ENCODE measurements at regions not wholly inside any gene's neighbourhood (a gene's known extent, or its start where the extent isn't known, plus 50 kb on each side); places are given as distances from the start of the nearest gene placed in this dataset.

DNA sequence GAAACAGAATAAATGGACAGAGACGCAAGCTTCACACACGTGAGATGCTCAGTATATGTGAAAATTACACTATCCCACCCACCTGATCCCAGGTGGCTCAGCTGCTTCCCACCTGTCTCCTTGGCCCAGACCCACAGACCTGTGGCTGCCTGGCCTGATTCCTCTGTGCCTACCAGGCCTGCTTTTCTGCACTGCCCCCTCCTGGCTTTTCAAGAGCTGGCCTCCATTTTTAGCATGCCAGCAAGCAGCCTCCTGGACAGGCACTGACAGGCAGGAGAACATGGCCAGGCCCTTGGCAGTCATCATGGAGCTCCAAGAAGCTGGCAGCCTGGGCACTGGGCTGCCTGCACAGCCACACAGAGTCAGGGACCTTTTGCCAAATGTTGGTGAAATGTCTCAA, 79.5 kb upstream of the HMGXB4 start:
- intact Hi-C loops (cut with micrococcal nuclease; ENCODE audit: unreplicated experiment) (no loop called here), in situ Hi-C loops (cut with MboI) (no loop called here)
- Histone ChIP-seq H2AFZ (ENCODE audit: control insufficient read depth, low read depth, low read length) (no peak overlapping the region), H3K9ac (ENCODE audit: control insufficient read depth, insufficient read depth, low read length) (no peak overlapping the region), H3K4me3 (no peak overlapping the region), H3K27ac (ENCODE audit: control insufficient read depth, insufficient read depth) (no peak overlapping the region), H3K4me1 (ENCODE audit: control insufficient read depth, insufficient read depth, low read length) (no peaks in the 10 kb centered on the region), H4K20me1 (ENCODE audit: control insufficient read depth, insufficient read depth) (no peaks in the 10 kb centered on the region), H3K79me2 (ENCODE audit: control insufficient read depth, insufficient read depth, low read length) (no peaks in the 10 kb centered on the region), H3K27me3 (replicated peaks in 1 of 2; ENCODE audit: control insufficient read depth in 2 of 2, insufficient read depth in 2 of 2, low read length in 1 of 2) (no peaks in the 10 kb centered on the region), H3K4me2 (ENCODE audit: control insufficient read depth, insufficient read depth) (no peak overlapping the region), H3K36me3 (ENCODE audit: control insufficient read depth in 2 of 2, insufficient read depth in 2 of 2, low read length in 1 of 2) (no peaks in the 10 kb centered on the region; a peak in 1 of 4 replicates), H3K9me3 (replicated peaks; ENCODE audit: control insufficient read depth, insufficient read depth, low read length) (no peaks in the 10 kb centered on the region)
- FAIRE-seq (no peak), DNase-seq (ENCODE audit: low read depth, low spot score) (no peak), ATAC-seq (no peak)
- 31% methylated on average over 2 of the region's 2 CpGs for WGBS (ENCODE audit: insufficient coverage, insufficient replicate concordance, low lambda C conversion rate, missing lambda C conversion rate)
- TF ChIP-seq, protein P1, sequence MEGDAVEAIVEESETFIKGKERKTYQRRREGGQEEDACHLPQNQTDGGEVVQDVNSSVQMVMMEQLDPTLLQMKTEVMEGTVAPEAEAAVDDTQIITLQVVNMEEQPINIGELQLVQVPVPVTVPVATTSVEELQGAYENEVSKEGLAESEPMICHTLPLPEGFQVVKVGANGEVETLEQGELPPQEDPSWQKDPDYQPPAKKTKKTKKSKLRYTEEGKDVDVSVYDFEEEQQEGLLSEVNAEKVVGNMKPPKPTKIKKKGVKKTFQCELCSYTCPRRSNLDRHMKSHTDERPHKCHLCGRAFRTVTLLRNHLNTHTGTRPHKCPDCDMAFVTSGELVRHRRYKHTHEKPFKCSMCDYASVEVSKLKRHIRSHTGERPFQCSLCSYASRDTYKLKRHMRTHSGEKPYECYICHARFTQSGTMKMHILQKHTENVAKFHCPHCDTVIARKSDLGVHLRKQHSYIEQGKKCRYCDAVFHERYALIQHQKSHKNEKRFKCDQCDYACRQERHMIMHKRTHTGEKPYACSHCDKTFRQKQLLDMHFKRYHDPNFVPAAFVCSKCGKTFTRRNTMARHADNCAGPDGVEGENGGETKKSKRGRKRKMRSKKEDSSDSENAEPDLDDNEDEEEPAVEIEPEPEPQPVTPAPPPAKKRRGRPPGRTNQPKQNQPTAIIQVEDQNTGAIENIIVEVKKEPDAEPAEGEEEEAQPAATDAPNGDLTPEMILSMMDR (IDR thresholded peaks at IDR 0.05 in 2 of 3, conservative IDR thresholded peaks at IDR 0.05 in 1 of 3; ENCODE audit: control insufficient read depth in 2 of 3, extremely low read depth in 1 of 3, insufficient read depth in 1 of 3, low read depth in 3 of 3, low read length in 3 of 3): 0 out of 6 replicates have a peak, but pooled peaks of 1 of the 3 experiments have one; percentile 2
- TF ChIP-seq BACH1 (IDR thresholded peaks at IDR 0.05; ENCODE audit: borderline replicate concordance): no peak
- no TSS peak for BruUV-seq (replicated peaks)
- ChIA-PET CTCF (interaction anchor here (0.6 to 1.5 kb wide), 2 partner anchors 23 to 94 kb away, joined by 3 read pairs; no protein-coding TSS in a partner anchor), RAD21 (ENCODE audit: unreplicated experiment) (no interaction called here), POLR2A (no interaction called here), SMC1A (ENCODE audit: uncharacterized antibody, unreplicated experiment) (interaction anchor here (1.5 to 1.6 kb wide), 2 partner anchors 8 to 12 kb away, joined by 3 to 4 read pairs; no protein-coding TSS in a partner anchor)

DNA sequence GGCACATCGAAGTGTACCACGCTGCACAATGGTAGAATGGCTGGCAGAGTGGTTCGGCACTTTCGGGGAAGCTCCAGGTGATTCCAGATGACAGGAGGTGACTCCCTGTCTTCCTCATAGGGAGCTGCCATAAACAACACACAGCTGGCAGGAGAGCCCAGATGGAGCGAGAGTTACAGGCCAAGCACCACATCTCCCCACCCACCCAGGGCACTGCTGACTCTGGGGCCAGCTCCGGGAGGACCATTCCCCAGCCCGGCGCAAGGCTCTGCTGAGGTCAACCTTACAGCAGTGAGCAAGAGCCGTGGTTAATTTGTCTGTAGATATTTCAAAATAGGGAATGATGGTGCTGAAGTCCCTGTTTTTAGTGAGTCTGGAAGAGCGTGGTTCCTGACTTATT, 78.8 kb upstream of the HMGXB4 start:
- in situ Hi-C loops (cut with MboI): no loop called here
- no peak overlapping the region for H3K27ac ChIP-seq (ENCODE audit: control insufficient read depth, insufficient read depth)
- SMC1A ChIA-PET (ENCODE audit: uncharacterized antibody, unreplicated experiment): interaction anchor here (1.5 kb wide), 1 partner anchor 11 kb away, joined by 3 read pairs; no protein-coding TSS in a partner anchor
- H3K27me3 ChIP-seq (replicated peaks in 1 of 2; ENCODE audit: control insufficient read depth in 2 of 2, insufficient read depth in 2 of 2, low read length in 1 of 2): no peaks in the 10 kb centered on the region
- no peak overlapping the region for H3K4me3 ChIP-seq
- POLR2A ChIA-PET: no interaction called here
- ATAC-seq: no peak
- H3K9me3 ChIP-seq (replicated peaks; ENCODE audit: control insufficient read depth, insufficient read depth, low read length): no peaks in the 10 kb centered on the region
- CTCF ChIA-PET: interaction anchor here (0.6 to 1.5 kb wide), 2 partner anchors 23 to 95 kb away, joined by 3 read pairs; no protein-coding TSS in a partner anchor
- H3K4me2 ChIP-seq (ENCODE audit: control insufficient read depth, insufficient read depth): no peak overlapping the region
- no peak overlapping the region for H2AFZ ChIP-seq (ENCODE audit: control insufficient read depth, low read depth, low read length)
- no peak overlapping the region for H3K9ac ChIP-seq (ENCODE audit: control insufficient read depth, insufficient read depth, low read length)
- no peaks in the 10 kb centered on the region; a peak in 1 of 4 replicates for H3K36me3 ChIP-seq (ENCODE audit: control insufficient read depth in 2 of 2, insufficient read depth in 2 of 2, low read length in 1 of 2)
- no peaks in the 10 kb centered on the region for H3K79me2 ChIP-seq (ENCODE audit: control insufficient read depth, insufficient read depth, low read length)
- DNase-seq (ENCODE audit: low read depth, low spot score): no peak
- intact Hi-C loops (cut with micrococcal nuclease; ENCODE audit: unreplicated experiment): no loop called here
- H4K20me1 ChIP-seq (ENCODE audit: control insufficient read depth, insufficient read depth): no peaks in the 10 kb centered on the region
- RAD21 ChIA-PET (ENCODE audit: unreplicated experiment): no interaction called here
- 59% methylated on average over 10 of the region's 10 CpGs for WGBS (ENCODE audit: insufficient coverage, insufficient replicate concordance, low lambda C conversion rate, missing lambda C conversion rate)
- no peaks in the 10 kb centered on the region for H3K4me1 ChIP-seq (ENCODE audit: control insufficient read depth, insufficient read depth, low read length)
- no TSS peak for BruUV-seq (replicated peaks)
- FAIRE-seq: no peak
- no peak for TF ChIP-seq POLR2A (IDR thresholded peaks at IDR 0.05; ENCODE audit: low read depth, low read length)
- TF ChIP-seq CHD4 (IDR thresholded peaks at IDR 0.05): no peak
- TF ChIP-seq ATF7 (IDR thresholded peaks at IDR 0.05; ENCODE audit: low read depth): no peak
- no peak for TF ChIP-seq MTA2 (IDR thresholded peaks at IDR 0.05; ENCODE audit: low read depth)
- TF ChIP-seq RB1 (IDR thresholded peaks at IDR 0.05; ENCODE audit: borderline replicate concordance): no peak
- TF ChIP-seq IKZF2 (IDR thresholded peaks at IDR 0.05): no peak
- TF ChIP-seq, protein P2, sequence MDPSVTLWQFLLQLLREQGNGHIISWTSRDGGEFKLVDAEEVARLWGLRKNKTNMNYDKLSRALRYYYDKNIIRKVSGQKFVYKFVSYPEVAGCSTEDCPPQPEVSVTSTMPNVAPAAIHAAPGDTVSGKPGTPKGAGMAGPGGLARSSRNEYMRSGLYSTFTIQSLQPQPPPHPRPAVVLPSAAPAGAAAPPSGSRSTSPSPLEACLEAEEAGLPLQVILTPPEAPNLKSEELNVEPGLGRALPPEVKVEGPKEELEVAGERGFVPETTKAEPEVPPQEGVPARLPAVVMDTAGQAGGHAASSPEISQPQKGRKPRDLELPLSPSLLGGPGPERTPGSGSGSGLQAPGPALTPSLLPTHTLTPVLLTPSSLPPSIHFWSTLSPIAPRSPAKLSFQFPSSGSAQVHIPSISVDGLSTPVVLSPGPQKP (IDR thresholded peaks at IDR 0.05; ENCODE audit: low read depth, low read length): no peak
- TF ChIP-seq EZH2 (IDR thresholded peaks at IDR 0.05; ENCODE audit: borderline replicate concordance, control insufficient read depth, low read depth, low read length): no peak
- no peak for TF ChIP-seq KLF5 (IDR thresholded peaks at IDR 0.05; ENCODE audit: partially characterized antibody)
- no peak for TF ChIP-seq ESRRA (IDR thresholded peaks at IDR 0.05; ENCODE audit: low read length)
